ENCODE measurements at regions not wholly inside any gene's neighbourhood (a gene's known extent, or its start where the extent isn't known, plus 50 kb on each side); places are given as distances from the start of the nearest gene placed in this dataset.

DNA sequence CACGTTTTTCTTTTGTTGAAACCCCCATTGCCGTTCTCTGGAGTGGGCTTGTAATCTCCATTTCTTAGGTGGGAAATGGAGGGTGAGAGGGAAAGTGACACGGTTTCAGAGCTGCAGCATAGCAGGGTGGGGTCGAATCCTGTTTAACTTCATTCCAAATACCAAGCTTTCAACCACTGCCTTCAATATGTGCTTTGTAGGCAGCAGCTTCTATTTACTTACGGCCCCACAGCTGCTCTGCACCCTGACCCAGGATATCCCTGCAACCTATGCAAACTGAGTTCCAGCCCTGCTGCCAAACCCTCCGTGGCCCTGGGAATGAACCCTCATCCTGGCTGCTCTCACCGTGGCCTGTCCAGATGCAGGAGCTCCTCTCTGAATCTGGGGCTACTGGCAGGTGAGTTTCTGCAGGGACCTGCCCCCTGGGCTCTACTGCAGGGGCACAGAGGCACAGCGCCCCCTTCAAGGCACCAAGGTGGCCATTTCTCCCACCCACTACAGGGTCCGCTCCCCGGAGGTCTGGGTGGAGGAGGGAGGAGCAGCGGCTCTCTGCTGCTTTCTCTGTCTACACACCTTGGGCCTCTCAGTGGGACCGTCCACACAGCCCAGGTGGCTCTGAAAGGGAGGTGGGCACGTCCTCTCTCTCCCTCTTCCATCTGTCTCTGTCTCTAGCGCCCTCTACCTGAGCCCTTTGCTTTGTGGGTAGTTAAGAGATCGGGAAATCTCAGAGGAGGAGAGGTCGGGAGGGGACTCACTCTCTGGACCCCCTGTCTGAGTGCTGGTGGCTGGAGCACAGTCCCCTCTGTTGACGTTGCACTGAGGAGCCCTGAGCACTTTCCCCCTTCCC, 279.1 kb downstream of the BRD1 start:
- DNase-seq (ENCODE audit: low read depth in 2 of 2), result no peak

- no peak for DNase-seq (ENCODE audit: low read depth in 2 of 2)
Measured at GRCh38 chr22:49547751-49548239, 279.9 kb downstream of the BRD1 start.

- DNase-seq (ENCODE audit: low read depth in 2 of 2), result no peak
Measured at GRCh38 chr22:49546811-49547585, 280.7 kb downstream of the BRD1 start.

DNA sequence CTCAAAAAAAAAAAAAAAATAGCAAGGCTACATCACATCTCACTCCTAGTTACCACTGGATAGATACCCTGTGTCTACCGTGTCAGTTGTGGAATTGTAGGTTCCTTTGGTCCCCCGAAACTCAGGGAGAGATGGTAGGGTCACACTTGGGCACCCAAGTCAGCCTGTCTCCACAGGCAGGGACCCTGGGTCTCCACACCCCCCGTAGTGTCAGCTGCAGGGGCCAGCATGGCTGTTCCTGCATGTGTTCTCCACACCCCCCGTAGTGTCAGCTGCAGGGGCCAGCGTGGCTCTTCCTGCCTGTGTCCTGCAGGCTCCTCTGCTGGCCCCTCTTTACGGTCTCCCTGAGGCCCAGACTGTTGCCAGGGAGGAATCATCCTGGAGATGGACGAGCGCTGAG, 282.1 kb downstream of the BRD1 start:
- DNase-seq (ENCODE audit: low read depth in 2 of 2), result no peak

- no peak for DNase-seq (ENCODE audit: low read depth in 2 of 2)
Measured at GRCh38 chr22:49544286-49544685, 283.4 kb downstream of the BRD1 start.

- DNase-seq (ENCODE audit: low read depth in 2 of 2), result no peak
Measured at GRCh38 chr22:49543876-49544275, 283.8 kb downstream of the BRD1 start.

DNA sequence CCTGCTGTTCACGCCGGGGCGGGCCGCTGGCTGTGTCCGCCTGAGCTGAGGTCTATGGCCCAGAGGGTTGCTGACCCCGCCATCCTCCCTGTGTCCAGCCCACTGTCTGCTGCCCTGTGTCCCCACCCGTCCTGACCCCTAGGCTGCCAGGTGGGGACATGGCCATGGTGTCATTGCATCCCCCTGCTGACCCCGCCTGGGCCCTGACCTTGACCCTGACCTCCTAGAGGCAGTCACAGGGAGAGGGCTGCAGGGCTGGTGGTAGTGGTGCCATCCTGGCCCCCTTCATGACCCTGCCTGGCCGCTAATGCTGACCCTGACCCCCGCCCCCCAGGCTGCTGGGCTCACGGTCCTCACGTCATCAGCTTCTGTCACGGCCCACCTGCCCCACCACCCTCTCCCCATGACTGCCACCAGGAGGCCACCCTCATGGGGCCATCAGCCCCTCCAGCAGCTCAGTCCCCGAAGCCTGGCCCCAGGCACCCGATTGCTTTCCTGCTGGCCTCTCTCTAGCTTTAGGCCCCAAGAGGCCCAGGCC, 285.9 kb downstream of the BRD1 start:
- DNase-seq (ENCODE audit: low read depth in 2 of 2), result no peak

- no peak for DNase-seq (ENCODE audit: low read depth in 2 of 2)
Measured at GRCh38 chr22:49540913-49541692, 286.6 kb downstream of the BRD1 start.

DNA sequence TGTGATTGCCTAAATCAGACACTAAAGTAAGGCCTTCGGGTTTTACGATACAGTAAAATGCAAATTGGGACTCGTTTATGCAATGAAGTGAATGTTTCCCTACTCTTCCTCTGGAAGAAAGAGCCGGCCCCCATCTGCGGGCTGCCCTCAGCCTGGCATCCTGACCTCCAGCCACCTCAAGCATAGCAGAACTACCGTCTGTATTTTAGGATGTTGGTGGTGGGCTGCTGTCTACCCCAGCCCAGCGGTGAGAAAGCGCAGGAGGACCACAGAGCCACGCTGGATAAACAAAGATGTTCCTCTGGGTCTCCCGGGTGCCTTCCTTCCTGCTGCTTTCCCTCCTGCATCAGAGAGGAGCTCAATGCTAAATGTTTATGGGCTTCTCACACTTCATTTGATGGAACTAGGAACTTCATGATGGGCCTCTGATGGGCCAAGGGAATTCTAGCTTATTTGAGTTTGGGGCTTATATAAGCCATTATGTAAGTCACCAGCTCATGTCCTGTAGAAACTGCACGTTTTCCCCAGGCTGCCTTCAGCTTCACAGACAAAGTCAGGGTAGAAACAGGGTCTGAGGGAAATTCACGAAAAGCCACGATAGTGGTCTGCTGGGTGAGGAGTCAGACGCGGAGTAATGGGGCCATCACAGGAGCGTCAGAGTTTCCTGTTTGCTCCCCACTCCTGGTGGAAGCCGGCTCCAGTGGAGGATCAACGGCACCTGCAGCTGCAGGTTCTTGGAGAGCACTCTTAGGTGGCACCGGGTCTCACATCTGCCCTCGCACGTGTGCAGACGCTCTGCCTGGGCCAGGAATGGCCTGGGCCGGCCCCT, 287.4 kb downstream of the BRD1 start:
- no peak for DNase-seq (ENCODE audit: low read depth in 2 of 2)

DNA sequence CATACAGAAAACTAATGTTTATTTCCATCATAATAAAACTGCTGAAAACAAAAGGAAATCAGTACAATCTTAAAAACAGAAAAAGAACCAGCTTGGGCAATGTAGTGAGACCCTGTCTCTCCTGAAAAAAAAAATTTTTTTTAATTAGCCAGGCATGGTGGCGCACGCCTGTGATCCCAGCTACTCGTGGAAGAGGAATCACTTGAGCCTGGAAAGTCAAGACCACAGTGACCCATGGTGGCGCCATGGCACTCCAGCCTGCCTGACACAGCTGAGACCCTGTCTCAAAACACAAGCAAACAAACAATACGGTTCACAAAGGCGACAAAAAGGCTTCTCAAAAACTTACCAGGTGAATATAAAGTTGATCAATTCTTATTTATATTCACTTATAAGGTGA, 289.7 kb downstream of the BRD1 start:
- DNase-seq (ENCODE audit: low read depth in 2 of 2), result no peak

- DNase-seq (ENCODE audit: low read depth in 2 of 2), result no peak
Measured at GRCh38 chr22:49536571-49537131, 291.0 kb downstream of the BRD1 start.

DNA sequence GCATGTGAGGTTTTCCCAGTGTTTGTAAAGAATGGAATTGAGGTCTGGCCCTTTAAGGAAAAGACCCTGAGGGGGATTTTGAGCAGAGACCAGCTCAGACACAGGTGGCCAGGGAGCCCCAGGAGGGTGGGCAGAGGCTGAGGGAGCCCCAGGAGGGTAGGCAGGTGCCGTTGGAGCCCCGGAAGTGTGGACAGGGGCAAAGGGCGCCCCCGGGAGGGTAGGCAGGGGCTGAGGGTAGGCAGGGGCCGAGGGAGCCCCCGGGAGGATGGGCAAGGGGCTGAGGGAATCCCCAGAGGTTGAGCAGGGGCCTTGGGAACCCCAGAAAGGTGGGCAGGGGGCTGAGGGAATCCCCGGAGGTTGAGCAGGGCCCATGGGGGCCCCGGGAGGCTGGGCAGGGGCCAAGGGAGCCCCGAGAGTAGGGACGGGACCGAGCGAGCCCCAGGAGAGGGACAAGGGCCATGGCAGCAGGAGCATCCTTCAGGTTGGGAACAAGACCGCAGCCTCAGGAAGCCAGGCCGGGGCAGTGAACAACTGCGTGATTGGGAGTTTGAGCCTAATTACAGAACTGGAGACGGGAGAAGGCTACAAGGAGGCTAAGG, 292.0 kb downstream of the BRD1 start:
- no peak for DNase-seq (ENCODE audit: low read depth in 2 of 2)

GRCh38 chr22:49535126-49535525, 292.5 kb downstream of the BRD1 start:
- DNase-seq (ENCODE audit: low read depth in 2 of 2), result no peak

GRCh38 chr22:49534386-49534785, 293.3 kb downstream of the BRD1 start:
- no peak for DNase-seq (ENCODE audit: low read depth in 2 of 2)

GRCh38 chr22:49533886-49534285, 293.8 kb downstream of the BRD1 start:
- DNase-seq (ENCODE audit: low read depth in 2 of 2), result no peak

- DNase-seq (ENCODE audit: low read depth in 2 of 2), result no peak
Measured at GRCh38 chr22:49532869-49533802, 294.5 kb downstream of the BRD1 start.

- no peak for DNase-seq (ENCODE audit: low read depth in 2 of 2)
Measured at GRCh38 chr22:49531368-49531791, 296.3 kb downstream of the BRD1 start.

- DNase-seq (ENCODE audit: low read depth in 2 of 2), result no peak
Measured at GRCh38 chr22:49530671-49531367, 296.9 kb downstream of the BRD1 start.

- DNase-seq (ENCODE audit: low read depth in 2 of 2), result no peak
Measured at GRCh38 chr22:49528420-49528720, 299.3 kb downstream of the BRD1 start.
